Activated T-cell treated with anti-CD3 and anti-CD28 coated beads for 4 hours (primary cell): ENCODE measurements at regions not wholly inside any gene's neighbourhood (a gene's known extent, or its start where the extent isn't known, plus 50 kb on each side); places are given as distances from the start of the nearest gene placed in this dataset.

ENCODE experiments used
- DNase-seq: peaks from one replicate; pipeline ENCODE4 v3.0.0-alpha.2; 2020

- no peak for DNase-seq
Observed at GRCh38 chr2:146530886-146531285, 1313.9 kb upstream of the ACVR2A start.

DNA sequence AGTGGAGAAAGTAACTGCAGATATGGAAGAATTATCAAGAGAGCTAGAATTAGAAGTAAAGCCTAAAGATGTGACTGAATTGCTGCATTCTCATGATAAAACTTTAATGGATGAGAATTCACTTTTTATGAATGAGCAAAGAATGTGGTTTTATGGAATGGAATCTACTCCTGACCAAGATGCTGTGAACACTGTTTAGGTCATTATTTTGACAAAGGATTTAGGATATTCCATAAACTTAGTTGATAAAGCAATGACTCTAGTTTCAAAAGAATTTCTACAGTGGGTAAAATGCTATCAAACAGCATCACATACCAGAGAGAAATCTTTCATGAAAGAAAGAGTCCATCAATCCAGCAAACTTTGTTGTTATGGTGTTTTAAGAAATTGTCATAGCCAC lies 1317.7 kb upstream of the ACVR2A start:
- DNase-seq, result no peak

DNA sequence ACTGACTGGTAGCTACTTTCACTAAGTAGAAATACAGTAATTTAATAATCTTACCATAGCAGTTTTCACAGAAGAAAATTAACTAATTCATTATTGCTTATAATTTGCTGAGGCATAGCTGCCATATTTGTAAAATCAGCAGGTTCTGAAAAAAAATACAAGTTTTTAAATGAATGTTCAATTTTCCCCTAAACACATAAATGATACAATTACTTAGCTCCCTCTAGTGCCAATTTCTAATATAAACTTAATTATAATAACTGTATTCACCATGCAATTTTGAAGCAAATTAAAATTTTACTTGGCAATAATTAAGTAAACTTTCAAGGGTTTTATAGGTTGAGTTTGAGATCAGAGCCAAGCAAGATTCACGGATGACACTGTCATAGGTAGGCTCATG lies 1321.6 kb upstream of the ACVR2A start:
- DNase-seq, result no peak

- no peak for DNase-seq
Observed at GRCh38 chr2:146506851-146507250, 1338.0 kb upstream of the ACVR2A start.

- DNase-seq, result no peak
Observed at GRCh38 chr2:146503366-146503765, 1341.5 kb upstream of the ACVR2A start.

- no peak for DNase-seq
Observed at GRCh38 chr2:146496248-146496647, 1348.6 kb upstream of the ACVR2A start.

DNA sequence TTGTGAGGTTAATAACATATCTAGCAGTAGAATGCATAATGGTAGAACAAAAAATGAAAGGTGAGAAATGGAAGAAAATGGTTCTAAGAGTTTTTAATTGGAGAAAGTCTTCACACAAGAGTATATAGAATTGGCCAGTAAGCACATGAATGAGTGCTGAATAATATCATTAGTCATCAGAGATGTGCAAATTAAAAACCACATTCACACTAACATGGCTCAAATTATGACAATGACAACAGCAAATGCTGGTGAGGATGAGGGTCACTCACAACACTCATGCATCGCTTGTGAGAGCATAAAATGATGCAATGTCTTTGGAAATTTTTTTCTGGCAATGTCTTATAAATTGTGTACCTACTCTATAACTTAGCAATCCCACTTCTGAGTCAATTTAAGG lies 1355.4 kb upstream of the ACVR2A start:
- no peak for DNase-seq

DNA sequence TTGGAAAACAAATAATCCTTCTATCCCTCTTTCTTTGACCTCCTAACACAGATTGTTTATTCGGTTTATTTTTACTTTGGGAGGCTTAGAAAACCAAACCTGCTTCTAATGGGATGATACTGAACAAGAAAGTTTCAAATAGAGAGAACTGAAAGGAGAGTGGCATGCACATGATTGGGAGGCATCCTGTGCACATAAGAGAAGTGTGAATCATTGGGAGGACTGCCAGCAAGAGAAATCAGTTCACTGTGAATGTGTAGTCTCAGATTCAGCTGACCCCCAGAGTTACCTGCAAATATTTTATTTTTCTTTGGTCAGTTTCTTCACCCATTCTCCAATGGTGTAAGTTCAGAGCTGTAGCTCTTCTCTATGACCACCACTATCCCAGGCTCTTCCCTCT lies 1363.2 kb upstream of the ACVR2A start:
- no peak for DNase-seq

- no peak for DNase-seq
Observed at GRCh38 chr2:146477383-146477782, 1367.4 kb upstream of the ACVR2A start.

DNA sequence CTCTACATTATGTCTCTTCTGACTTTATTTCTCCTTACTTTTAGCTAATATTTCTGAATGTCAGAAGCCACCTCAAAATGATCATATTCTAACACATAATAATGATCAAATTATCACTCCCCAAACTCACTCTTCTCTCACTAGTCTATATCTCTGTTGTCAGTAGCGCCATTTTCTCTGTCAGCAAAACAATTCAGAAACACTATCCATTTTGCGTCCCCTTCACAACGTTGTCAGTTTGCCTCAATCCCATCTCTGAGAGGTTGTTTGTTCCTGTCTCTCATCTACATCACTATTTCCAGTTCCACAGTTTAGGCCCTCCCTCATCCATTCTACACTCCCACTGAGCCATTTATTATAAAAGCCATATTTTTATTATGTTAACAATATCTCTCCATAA lies 1376.3 kb upstream of the ACVR2A start:
- DNase-seq, result no peak

DNA sequence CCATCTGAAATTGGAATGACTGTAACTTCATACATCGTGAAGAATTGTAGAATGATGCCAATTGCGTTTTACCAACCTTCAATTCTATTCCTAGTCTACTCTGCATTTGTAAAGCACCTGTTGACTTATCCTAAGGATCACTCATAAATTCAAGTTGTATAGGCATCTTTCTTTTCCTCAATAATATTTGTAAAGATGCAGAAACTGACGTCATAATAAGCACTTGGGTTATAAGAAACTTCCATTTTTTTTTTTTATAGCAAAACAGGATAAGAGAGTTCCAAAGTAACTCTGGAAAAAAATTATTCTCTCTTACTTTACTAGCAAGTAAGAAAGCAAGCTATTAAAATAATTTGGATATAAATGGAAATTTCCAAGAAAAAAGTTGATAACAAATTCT lies 1377.4 kb upstream of the ACVR2A start:
- no peak for DNase-seq

GRCh38 chr2:146465460-146465859 lies 1379.4 kb upstream of the ACVR2A start:
- DNase-seq, result no peak

GRCh38 chr2:146461068-146461467 lies 1383.8 kb upstream of the ACVR2A start:
- no peak for DNase-seq

DNA sequence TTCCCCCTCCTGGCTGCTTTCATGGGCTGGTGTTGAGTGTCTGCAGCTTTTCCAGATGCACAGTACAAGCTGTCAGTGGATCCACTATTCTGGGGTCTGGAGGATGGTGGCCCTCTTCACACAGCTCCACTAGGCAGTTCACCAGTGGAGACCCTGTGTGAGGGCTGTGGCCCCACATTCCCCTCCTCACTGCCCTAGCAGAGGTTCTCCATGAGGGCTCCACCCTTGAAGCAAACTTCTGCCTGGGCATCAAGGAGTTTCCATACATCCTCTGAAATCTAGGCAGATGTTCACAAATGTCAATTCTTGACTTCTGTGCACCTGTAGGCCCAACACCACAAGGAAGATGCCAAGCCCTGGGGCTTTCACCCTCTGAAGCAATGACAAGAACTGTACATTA lies 1386.2 kb upstream of the ACVR2A start:
- no peak for DNase-seq

GRCh38 chr2:146457221-146457620 lies 1387.6 kb upstream of the ACVR2A start:
- DNase-seq, result no peak

GRCh38 chr2:146455325-146455724 lies 1389.5 kb upstream of the ACVR2A start:
- DNase-seq, result no peak

DNA sequence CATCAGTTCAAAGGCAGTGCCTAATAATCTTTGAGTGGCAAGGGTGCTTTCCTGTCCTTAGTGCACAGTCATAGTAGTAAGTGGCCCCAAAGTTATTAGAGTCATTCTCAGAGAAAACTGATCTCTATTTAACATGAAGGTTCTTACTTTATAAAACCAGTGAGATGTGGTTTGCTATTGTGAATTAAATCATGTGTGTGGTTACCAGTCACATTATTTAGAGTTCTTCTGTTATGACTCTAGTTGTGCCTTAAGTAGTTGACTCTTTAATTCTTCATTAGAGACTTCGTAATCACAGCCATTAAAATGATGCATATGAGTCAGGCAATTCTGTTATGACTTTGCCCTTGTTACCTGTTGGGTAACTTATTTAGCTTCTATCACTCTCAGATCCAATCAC lies 1392.9 kb upstream of the ACVR2A start:
- no peak for DNase-seq

DNA sequence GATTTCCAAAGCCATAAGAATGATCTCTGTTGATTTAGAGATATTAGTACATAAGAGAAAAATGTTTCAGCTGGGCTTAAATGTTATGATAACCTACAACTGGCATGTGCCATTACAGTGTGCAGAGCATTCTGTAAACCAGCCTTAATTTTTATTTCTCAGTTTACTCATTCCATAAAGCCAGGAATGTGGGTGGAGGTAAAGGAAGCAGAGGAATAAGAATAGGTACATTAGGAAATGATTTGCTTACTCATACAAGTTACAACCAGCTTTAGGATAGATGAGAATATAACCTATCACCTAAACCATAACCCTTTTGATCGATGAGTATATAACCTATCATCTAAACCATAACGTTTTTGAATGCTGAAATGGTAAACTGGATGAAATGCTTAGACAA lies 1394.7 kb upstream of the ACVR2A start:
- DNase-seq, result no peak

- no peak for DNase-seq
Observed at GRCh38 chr2:146444987-146445386, 1399.8 kb upstream of the ACVR2A start.

GRCh38 chr2:146444085-146444484 lies 1400.7 kb upstream of the ACVR2A start:
- no peak for DNase-seq

GRCh38 chr2:146438246-146438645 lies 1406.6 kb upstream of the ACVR2A start:
- DNase-seq, result no peak

- DNase-seq, result no peak
Observed at GRCh38 chr2:146437712-146438111, 1407.1 kb upstream of the ACVR2A start.

DNA sequence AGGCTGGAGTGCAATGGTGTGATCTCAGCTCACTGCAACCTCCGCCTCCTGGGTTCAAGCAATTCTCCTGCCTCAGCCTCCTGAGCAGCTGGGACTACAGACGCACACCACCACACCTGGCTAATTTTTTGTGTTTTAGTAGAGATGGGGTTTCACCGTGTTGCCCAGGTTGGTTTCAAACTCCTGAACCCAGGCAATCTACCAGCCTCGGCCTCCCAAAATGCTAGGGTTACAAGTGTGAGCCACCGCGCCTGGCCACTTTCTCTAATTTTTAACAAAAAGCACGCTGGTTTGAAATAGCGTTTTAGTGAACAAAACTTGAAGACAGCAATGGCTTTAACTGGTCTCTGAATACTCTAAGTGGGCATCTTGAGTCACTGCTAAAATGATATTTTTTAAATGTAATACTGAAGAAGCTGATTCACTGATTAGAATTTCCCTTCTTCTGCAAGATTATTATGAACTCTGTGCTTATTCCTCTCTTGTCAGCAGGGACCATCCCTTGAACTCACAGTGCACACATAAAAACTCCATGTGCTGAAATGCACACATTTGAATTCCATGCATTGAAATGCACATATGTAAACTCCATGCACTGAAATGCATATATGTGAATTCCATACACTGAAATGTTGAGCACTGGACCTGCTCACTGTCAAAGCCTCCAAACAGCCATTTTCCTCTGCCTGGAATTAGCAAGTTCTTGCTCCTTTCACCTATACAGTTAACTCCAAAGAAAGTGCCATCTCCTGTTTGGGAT lies 1411.5 kb upstream of the ACVR2A start:
- no peak for DNase-seq

- DNase-seq, result no peak
Observed at GRCh38 chr2:146429366-146429765, 1415.5 kb upstream of the ACVR2A start.

- no peak for DNase-seq
Observed at GRCh38 chr2:146417942-146418341, 1426.9 kb upstream of the ACVR2A start.
